BJ (cell line): ENCODE measurements at regions not wholly inside any gene's neighbourhood (a gene's known extent, or its start where the extent isn't known, plus 50 kb on each side); places are given as distances from the start of the nearest gene placed in this dataset.

Source experiments
- CTCF ChIA-PET: fragments of 350-600 bp; formaldehyde crosslinking; extraction: SDS; loops from one replicate; lab custom pipeline; 2021; ENCODE audit warnings: antibody characterized with exemption, inconsistent platforms; lab: Yijun Ruan, JAX
- POLR2A ChIA-PET: fragments of 300-600 bp; sonication (Branson Sonifier 250); formaldehyde crosslinking; extraction: SDS; loops from one replicate; lab custom pipeline; 2021; ENCODE audit warnings: antibody characterized with exemption; lab: Charles Lee
- DNase-seq: peaks from one replicate; pipeline ENCODE4 v3.0.0-alpha.2; 2011; ENCODE audit warnings: low read depth
- H3K27me3 ChIP-seq: 2 replicates; pipeline ENCODE4 v1.6.0; 2011; ENCODE audit warnings: low read length; ENCODE audit not compliant: control insufficient read depth, insufficient read depth
- H3K36me3 ChIP-seq: 2 replicates; pipeline ENCODE4 v1.5.1; 2011; ENCODE audit warnings: low read length; ENCODE audit not compliant: control insufficient read depth, insufficient read depth
- H3K4me3 ChIP-seq: 2 replicates; pipeline ENCODE4 v1.5.1; 2011; ENCODE audit warnings: low read depth, mild to moderate bottlenecking, control low read depth, low read length
- TF ChIP-seq, protein P1 (sequence below): IDR thresholded peaks from 2 replicates; pipeline ENCODE4 v1.5.1; 2011; ENCODE audit warnings: low read depth, mild to moderate bottlenecking, control low read depth, inconsistent platforms, low read length, moderate library complexity; ENCODE audit not compliant: insufficient read depth

DNA sequence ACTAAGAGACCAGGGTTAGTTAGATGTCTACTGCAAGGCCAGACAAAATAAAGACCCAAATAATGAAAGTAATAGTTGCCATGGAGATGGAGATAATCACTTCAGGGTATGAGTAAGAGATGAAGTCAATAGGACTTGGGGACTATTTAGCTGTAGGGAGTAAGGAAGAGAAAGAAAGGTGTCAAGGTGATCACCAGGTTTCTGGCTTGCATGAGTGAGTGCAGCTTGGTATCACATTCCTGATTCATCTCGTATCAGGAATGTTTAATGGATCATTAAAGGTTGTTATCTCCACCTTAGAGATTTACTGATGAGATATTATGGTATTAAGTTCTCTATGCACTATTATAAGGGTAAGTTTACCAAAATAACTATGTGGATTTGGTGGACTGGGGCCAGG is 357.4 kb upstream of the ATP11B start:
- ChIA-PET CTCF (no interaction called here), POLR2A (no interaction called here)
- DNase-seq, result no peak
- no peak overlapping the region for H3K4me3 ChIP-seq
- no peaks in the 10 kb centered on the region for H3K36me3 ChIP-seq
- no peaks in the 10 kb centered on the region for H3K27me3 ChIP-seq
- TF ChIP-seq, protein P1, sequence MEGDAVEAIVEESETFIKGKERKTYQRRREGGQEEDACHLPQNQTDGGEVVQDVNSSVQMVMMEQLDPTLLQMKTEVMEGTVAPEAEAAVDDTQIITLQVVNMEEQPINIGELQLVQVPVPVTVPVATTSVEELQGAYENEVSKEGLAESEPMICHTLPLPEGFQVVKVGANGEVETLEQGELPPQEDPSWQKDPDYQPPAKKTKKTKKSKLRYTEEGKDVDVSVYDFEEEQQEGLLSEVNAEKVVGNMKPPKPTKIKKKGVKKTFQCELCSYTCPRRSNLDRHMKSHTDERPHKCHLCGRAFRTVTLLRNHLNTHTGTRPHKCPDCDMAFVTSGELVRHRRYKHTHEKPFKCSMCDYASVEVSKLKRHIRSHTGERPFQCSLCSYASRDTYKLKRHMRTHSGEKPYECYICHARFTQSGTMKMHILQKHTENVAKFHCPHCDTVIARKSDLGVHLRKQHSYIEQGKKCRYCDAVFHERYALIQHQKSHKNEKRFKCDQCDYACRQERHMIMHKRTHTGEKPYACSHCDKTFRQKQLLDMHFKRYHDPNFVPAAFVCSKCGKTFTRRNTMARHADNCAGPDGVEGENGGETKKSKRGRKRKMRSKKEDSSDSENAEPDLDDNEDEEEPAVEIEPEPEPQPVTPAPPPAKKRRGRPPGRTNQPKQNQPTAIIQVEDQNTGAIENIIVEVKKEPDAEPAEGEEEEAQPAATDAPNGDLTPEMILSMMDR, result no peak

DNA sequence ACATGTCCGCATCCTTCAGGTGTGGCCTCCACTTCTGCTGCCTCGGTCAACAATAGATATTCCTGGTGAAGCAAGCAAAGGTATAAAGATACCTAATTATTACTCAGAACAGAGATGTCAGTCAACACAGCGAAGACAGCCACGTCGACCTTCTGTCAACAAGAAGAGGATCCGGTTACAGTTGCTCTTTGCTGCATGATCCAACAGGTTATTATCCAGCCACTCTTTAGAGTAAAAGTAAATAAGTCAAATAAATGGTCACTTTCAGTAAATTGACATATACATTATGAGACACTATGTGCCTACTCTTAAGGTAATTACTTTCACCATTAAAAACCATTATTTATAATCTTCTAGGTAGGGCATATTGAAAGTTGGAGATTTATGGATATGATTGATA is 356.8 kb upstream of the ATP11B start:
- TF ChIP-seq, protein P1, result no peak
- Histone ChIP-seq H3K27me3 (no peaks in the 10 kb centered on the region), H3K4me3 (no peak overlapping the region), H3K36me3 (no peaks in the 10 kb centered on the region)
- ChIA-PET CTCF (no interaction called here), POLR2A (no interaction called here)
- no peak for DNase-seq

DNA sequence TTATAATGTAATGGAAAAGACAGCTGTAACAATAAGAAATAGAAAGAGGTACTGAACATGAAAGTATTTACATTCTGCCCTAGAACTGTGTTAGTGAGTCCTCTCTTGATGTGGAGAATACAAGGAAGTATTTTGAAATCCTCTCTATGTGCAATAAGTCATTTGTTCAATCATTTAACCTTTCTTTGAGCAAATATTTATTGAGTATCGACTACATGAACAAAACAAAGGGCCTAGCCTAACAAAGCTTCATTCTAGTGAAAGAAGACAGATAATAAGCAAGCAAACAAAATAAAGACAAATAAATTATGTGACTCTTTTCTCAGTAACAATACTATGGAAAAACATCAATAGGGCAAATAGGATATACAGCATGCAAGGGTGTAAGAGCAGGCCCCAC is 354.9 kb upstream of the ATP11B start:
- H3K27me3 ChIP-seq, result no peaks in the 10 kb centered on the region
- H3K4me3 ChIP-seq, result no peak overlapping the region
- CTCF ChIA-PET, result no interaction called here
- H3K36me3 ChIP-seq, result no peaks in the 10 kb centered on the region
- TF ChIP-seq, protein P1, result no peak
- DNase-seq, result no peak
- POLR2A ChIA-PET, result no interaction called here

DNA sequence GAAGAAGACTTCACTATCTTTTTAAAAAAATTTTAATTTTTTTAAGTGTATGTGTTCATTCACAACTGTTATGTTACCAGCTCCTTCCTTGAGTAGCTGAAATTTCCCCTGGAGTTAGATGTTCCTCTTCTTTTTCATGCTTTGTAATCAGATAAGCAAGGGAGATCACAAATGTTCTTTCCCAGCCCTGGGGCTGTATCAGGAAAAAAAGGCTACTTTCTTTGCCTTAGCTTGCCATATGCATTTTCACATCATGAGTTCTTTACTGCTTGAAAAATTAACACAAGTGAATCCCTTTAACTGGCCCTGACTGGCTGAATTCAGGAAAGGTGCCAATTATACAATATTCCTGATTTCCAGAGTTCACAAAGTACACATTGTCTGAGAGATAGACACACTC is 353.2 kb upstream of the ATP11B start:
- ChIA-PET CTCF (no interaction called here), POLR2A (no interaction called here)
- TF ChIP-seq, protein P1, result no peak
- no peaks in the 10 kb centered on the region for H3K36me3 ChIP-seq
- no peak for DNase-seq
- H3K27me3 ChIP-seq, result no peaks in the 10 kb centered on the region
- no peak overlapping the region for H3K4me3 ChIP-seq

DNA sequence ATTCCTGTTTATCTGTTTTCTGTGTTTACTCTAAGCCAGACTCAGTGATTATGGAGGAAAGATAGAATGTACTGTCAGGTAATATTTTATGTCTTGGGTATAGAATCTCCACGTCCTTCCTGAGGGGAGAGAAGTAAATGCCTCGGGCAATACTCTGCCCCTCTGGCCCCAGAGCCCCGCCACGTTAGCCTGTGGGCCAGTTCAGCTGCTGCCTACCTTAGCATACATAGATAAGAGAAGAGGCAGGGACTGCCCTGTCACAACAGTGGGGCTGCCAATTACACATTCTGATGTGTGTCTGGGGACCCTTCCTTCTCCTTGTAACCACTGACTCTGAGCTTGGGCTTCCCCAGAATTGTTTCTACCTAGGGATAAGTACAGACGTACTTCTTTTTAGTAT is 347.7 kb upstream of the ATP11B start:
- ChIA-PET POLR2A (no interaction called here), CTCF (no interaction called here)
- TF ChIP-seq, protein P1, result no peak
- Histone ChIP-seq H3K36me3 (no peaks in the 10 kb centered on the region), H3K27me3 (no peaks in the 10 kb centered on the region), H3K4me3 (no peak overlapping the region)
- no peak for DNase-seq
